ENCODE measurements at regions not wholly inside any gene's neighbourhood (a gene's known extent, or its start where the extent isn't known, plus 50 kb on each side); places are given as distances from the start of the nearest gene placed in this dataset.
"Not testable (repeated sequence)": the region's sequence is repeated elsewhere in the genome, so short reads cannot be mapped to it uniquely, and the experiment has no call there.

GRCh38 chr2:166647935-166648334, 153.9 kb upstream of the SCN7A start:
- H3K27ac Mint-ChIP-seq, result no peak overlapping the region
- no peak for TF ChIP-seq CTCF (IDR thresholded peaks at IDR 0.05)
- peaks cover 11 to 17% of the 10 kb centered on the region in 2 donors for H3K9me3 Mint-ChIP-seq
- Histone ChIP-seq H3K9me3 (ENCODE audit: control insufficient read depth, insufficient read depth, low read length) (no peaks in the 10 kb centered on the region), H3K4me1 (ENCODE audit: control insufficient read depth, insufficient read depth, low read length) (no peaks in the 10 kb centered on the region), H3K36me3 (ENCODE audit: control insufficient read depth, insufficient read depth, low read length) (no peaks in the 10 kb centered on the region), H3K4me3 (ENCODE audit: low read length) (no peak overlapping the region), H3K27ac (ENCODE audit: low read length) (no peak overlapping the region), H3K27me3 (ENCODE audit: control insufficient read depth, insufficient read depth, low read length) (no peaks in the 10 kb centered on the region)
- ATAC-seq, result no peak
- DNase-seq, result no peak
- H3K4me3 Mint-ChIP-seq, result no peak overlapping the region
- H3K4me1 Mint-ChIP-seq, result no peaks in the 10 kb centered on the region
- intact Hi-C loops (cut with micrococcal nuclease), result no loop called here
- no peaks in the 10 kb centered on the region for H3K36me3 Mint-ChIP-seq
- 100% methylated on average over 1 of the region's 2 CpGs for WGBS (ENCODE audit: insufficient coverage)
- no peaks in the 10 kb centered on the region for H3K27me3 Mint-ChIP-seq (ENCODE audit: low read depth in 2 of 2)

- no peak overlapping the region for H3K4me3 ChIP-seq (ENCODE audit: low read length)
- Mint-ChIP-seq H3K4me3 (no peak overlapping the region), H3K27me3 (ENCODE audit: low read depth in 2 of 2) (no peaks in the 10 kb centered on the region), H3K4me1 (no peaks in the 10 kb centered on the region), H3K36me3 (no peaks in the 10 kb centered on the region), H3K27ac (no peak overlapping the region), H3K9me3 (peaks cover 16 to 19% of the 10 kb centered on the region in 2 donors)
- no peaks in the 10 kb centered on the region for H3K9me3 ChIP-seq (ENCODE audit: control insufficient read depth, insufficient read depth, low read length)
- H3K4me1 ChIP-seq (ENCODE audit: control insufficient read depth, insufficient read depth, low read length), result no peaks in the 10 kb centered on the region
- no peak for TF ChIP-seq CTCF (IDR thresholded peaks at IDR 0.05)
- intact Hi-C loops (cut with micrococcal nuclease), result no loop called here
- DNase-seq, result no peak
- WGBS (ENCODE audit: insufficient coverage), result no CpG with 5 or more reads among the region's 1 CpG
- no peaks in the 10 kb centered on the region for H3K27me3 ChIP-seq (ENCODE audit: control insufficient read depth, insufficient read depth, low read length)
- H3K36me3 ChIP-seq (ENCODE audit: control insufficient read depth, insufficient read depth, low read length), result no peaks in the 10 kb centered on the region
- no peak for ATAC-seq
- no peak overlapping the region for H3K27ac ChIP-seq (ENCODE audit: low read length)
These were observed 149.9 kb upstream of the SCN7A start for GRCh38 chr2:166643980-166644379.

GRCh38 chr2:166641516-166641915, 147.5 kb upstream of the SCN7A start:
- H3K27me3 Mint-ChIP-seq (ENCODE audit: low read depth in 2 of 2); ATAC-seq; H3K4me3 Mint-ChIP-seq; H3K27ac ChIP-seq (ENCODE audit: low read length); H3K9me3 ChIP-seq (ENCODE audit: control insufficient read depth, insufficient read depth, low read length); H3K4me3 ChIP-seq (ENCODE audit: low read length); H3K27me3 ChIP-seq (ENCODE audit: control insufficient read depth, insufficient read depth, low read length); H3K4me1 Mint-ChIP-seq; intact Hi-C loops (cut with micrococcal nuclease); DNase-seq; H3K27ac Mint-ChIP-seq; H3K36me3 ChIP-seq (ENCODE audit: control insufficient read depth, insufficient read depth, low read length); H3K36me3 Mint-ChIP-seq; H3K4me1 ChIP-seq (ENCODE audit: control insufficient read depth, insufficient read depth, low read length): not testable (repeated sequence)
- WGBS (ENCODE audit: insufficient coverage), result 93% methylated on average over 1 of the region's 3 CpGs
- H3K9me3 Mint-ChIP-seq, result peaks cover 20% of the 10 kb centered on the region in 2 donors

- DNase-seq (no peak), ATAC-seq (no peak)
- no peak overlapping the region for H3K27ac Mint-ChIP-seq
- no peak overlapping the region for H3K4me3 Mint-ChIP-seq
- no peak for TF ChIP-seq CTCF (IDR thresholded peaks at IDR 0.05)
- no peaks in the 10 kb centered on the region for H3K27me3 Mint-ChIP-seq (ENCODE audit: low read depth in 2 of 2)
- H3K36me3 Mint-ChIP-seq, result peaks cover 5% of the 10 kb centered on the region
- H3K9me3 Mint-ChIP-seq, result peaks cover 15 to 19% of the 10 kb centered on the region in 2 donors
- no peaks in the 10 kb centered on the region for H3K4me1 Mint-ChIP-seq
- Histone ChIP-seq H3K9me3 (ENCODE audit: control insufficient read depth, insufficient read depth, low read length) (peaks cover 7% of the 10 kb centered on the region), H3K36me3 (ENCODE audit: control insufficient read depth, insufficient read depth, low read length) (no peaks in the 10 kb centered on the region), H3K27ac (ENCODE audit: low read length) (no peak overlapping the region), H3K4me1 (ENCODE audit: control insufficient read depth, insufficient read depth, low read length) (no peaks in the 10 kb centered on the region), H3K4me3 (ENCODE audit: low read length) (no peak overlapping the region), H3K27me3 (ENCODE audit: control insufficient read depth, insufficient read depth, low read length) (no peaks in the 10 kb centered on the region)
- intact Hi-C loops (cut with micrococcal nuclease), result no loop called here
- WGBS (ENCODE audit: insufficient coverage), result 87% methylated on average over 1 of the region's 1 CpG
These were observed 143.0 kb upstream of the SCN7A start for GRCh38 chr2:166637051-166637450.
